Mesothelial cell of epicardium (in vitro differentiated cells): ENCODE measurements at regions not wholly inside any gene's neighbourhood (a gene's known extent, or its start where the extent isn't known, plus 50 kb on each side); places are given as distances from the start of the nearest gene placed in this dataset.

ENCODE experiments used
- DNase-seq, 2 experiments: peaks; one replicate each; pipeline ENCODE4 v3.0.0; 2021; ENCODE audit warnings: low spot score in 2 of 2; ENCODE audit not compliant: unreplicated experiment in 2 of 2
- H3K27ac Mint-ChIP-seq: 2 replicates; pipeline ENCODE4 v1.8.0; 2021; ENCODE audit warnings: mixed read lengths
- H3K27me3 Mint-ChIP-seq: 2 replicates; pipeline ENCODE4 v1.8.0; 2021; ENCODE audit warnings: low read depth, mixed read lengths
- H3K36me3 Mint-ChIP-seq: 2 replicates; pipeline ENCODE4 v1.8.0; 2021; ENCODE audit warnings: mixed read lengths
- H3K4me1 Mint-ChIP-seq: 2 replicates; pipeline ENCODE4 v1.8.0; 2021; ENCODE audit warnings: mixed read lengths
- H3K4me3 Mint-ChIP-seq: 2 replicates; pipeline ENCODE4 v1.8.0; 2021; ENCODE audit warnings: mild to moderate bottlenecking, moderate library complexity, mixed read lengths
- H3K9me3 Mint-ChIP-seq: 2 replicates; pipeline ENCODE4 v1.8.0; 2021; ENCODE audit warnings: mixed read lengths
- TF ChIP-seq, protein P1 (sequence below): fragments of 200-600 bp; sonication (generic); IDR thresholded peaks from one replicate; pipeline ENCODE4 v1.5.0; 2021; ENCODE audit warnings: antibody characterized with exemption; ENCODE audit not compliant: unreplicated experiment

DNA sequence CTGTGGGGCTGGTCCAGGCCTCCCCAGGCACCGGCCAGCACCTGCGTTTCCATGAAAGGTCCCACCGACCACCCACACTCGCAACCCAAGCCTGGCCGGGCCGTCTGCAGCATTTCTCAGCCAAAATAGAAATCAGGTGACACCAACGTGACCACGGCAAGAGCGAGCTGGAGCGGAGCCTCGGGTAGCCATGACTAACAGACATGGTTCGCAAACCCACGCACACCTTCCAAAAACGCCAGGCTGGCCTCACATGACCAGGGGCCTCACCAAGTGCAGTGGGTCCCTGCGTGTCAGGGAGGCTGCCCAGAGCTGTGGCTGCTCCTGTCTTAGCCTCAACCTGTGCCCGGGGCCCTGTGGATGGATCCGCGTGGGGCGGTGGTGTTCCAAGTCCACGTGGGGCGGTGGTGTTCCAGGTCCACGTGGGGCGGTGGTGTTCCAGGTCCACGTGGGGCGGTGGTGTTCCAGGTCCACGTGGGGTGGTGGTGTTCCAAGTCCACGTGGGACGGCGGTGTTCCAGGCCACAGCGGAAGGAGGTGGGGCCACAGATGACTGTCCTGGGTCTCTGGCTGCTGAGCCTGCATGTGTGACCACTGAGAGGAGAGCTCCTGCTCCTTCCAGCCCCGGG is 64.4 kb upstream of the ADGRA1 start:
- H3K4me3 Mint-ChIP-seq: no peak overlapping the region
- H3K27ac Mint-ChIP-seq: no peak overlapping the region
- no peaks in the 10 kb centered on the region for H3K9me3 Mint-ChIP-seq
- H3K27me3 Mint-ChIP-seq: peaks cover 42% of the 10 kb centered on the region
- no peaks in the 10 kb centered on the region for H3K4me1 Mint-ChIP-seq
- no peak for DNase-seq
- TF ChIP-seq, protein P1, sequence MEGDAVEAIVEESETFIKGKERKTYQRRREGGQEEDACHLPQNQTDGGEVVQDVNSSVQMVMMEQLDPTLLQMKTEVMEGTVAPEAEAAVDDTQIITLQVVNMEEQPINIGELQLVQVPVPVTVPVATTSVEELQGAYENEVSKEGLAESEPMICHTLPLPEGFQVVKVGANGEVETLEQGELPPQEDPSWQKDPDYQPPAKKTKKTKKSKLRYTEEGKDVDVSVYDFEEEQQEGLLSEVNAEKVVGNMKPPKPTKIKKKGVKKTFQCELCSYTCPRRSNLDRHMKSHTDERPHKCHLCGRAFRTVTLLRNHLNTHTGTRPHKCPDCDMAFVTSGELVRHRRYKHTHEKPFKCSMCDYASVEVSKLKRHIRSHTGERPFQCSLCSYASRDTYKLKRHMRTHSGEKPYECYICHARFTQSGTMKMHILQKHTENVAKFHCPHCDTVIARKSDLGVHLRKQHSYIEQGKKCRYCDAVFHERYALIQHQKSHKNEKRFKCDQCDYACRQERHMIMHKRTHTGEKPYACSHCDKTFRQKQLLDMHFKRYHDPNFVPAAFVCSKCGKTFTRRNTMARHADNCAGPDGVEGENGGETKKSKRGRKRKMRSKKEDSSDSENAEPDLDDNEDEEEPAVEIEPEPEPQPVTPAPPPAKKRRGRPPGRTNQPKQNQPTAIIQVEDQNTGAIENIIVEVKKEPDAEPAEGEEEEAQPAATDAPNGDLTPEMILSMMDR: no peak
- no peaks in the 10 kb centered on the region for H3K36me3 Mint-ChIP-seq

DNA sequence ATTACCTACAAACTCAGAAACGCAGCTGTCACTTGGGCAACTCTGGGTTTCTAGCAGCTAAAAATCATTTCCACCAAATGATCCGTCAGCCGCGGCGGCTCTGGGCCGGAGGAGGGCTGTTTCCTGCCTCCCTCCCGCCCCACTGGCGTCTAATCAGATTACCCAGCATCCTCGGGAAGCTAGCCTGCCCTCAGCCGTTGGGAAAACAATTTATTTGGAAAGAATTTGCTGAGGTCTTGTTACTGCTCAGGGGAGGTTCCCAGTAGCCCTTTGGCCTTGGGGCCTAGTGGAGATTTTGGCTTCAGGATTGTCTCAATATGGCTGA is 65.0 kb upstream of the ADGRA1 start:
- Mint-ChIP-seq H3K27ac (no peak overlapping the region), H3K9me3 (no peaks in the 10 kb centered on the region), H3K27me3 (peaks cover 40% of the 10 kb centered on the region), H3K4me3 (no peak overlapping the region), H3K36me3 (no peaks in the 10 kb centered on the region), H3K4me1 (no peaks in the 10 kb centered on the region)
- TF ChIP-seq, protein P1: no peak
- no peak for DNase-seq

DNA sequence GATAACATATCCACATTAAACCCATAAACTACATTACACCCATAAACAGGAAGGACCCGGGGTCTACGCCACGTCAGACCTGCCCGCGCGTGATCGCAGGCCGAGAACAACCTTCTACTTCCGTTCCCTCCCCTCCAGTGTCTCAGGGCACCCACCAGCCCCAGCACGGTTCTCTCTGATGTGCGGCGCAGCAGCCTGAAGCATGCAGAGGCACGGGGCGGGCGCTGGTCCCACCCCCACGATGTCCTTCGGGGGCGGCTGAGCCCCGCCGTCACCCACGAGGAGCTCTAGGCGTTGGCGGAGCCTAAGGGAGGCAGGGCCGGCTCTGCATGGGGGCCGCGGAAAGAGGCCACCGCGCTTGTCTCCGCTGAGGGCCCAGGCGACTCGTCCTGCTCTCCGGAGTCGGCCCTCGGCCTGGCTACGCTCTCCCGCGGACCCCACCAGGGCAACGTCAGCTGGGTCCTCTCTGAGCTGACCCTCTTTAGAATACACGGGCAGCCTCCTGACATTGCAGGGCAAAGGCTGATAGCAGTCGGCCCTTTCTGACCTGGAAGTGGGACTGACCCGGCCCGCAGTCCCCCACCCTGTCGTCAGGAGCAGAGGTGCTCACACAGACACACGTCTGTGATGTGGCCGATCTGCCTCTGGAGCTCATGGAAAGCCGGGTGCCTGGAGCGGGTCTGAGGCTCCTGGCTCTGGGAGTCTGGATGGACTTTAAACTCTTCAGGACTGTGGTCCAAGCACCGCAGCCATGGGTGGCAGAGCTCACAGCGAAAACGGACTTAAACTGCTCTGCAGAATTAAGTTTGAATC is 65.6 kb upstream of the ADGRA1 start:
- no peaks in the 10 kb centered on the region for H3K36me3 Mint-ChIP-seq
- no peak overlapping the region for H3K4me3 Mint-ChIP-seq
- H3K27me3 Mint-ChIP-seq: peaks cover 35% of the 10 kb centered on the region
- no peaks in the 10 kb centered on the region for H3K9me3 Mint-ChIP-seq
- no peak for DNase-seq
- TF ChIP-seq, protein P1: no peak
- no peak overlapping the region for H3K27ac Mint-ChIP-seq
- no peaks in the 10 kb centered on the region for H3K4me1 Mint-ChIP-seq

DNA sequence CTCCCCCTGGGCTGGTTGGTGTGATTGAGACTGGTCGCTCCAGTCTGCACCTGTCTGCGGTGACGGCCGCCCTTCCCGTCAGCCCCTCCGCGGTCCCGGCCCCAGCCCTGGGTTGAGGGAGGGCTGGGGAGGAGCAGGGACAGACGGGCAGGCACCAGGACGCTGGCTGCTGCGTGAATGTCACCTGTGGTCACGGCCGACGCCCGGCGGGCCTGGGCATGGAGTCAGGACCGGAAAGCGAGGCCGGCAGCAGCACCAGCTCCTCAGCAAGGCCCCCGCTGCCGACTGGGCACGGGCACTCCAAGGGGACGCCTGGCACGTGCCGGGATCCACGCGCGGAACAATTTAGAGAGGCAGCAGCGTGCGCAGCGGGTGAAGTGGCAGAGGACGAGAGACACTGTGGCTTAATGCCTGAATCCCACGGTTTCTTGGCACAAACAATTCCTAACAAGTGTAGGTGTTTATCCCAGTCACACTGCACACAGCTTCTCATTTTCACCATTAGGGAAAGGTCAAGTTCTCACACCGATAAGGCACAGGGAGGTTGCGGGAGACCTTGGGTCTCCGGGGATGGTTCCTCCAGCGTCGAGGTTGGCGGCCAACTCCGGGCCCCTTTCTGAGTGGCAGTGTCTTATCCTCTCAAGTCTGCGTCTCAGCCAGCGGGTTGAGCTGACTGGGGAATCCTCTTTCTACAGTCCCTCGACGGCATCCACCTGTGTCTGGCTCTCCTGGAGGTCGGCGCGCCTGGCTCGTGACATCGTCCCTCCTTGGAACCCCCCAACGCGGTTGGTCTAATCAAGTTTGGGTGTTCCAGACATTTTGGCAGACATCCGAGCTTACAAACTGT is 66.4 kb upstream of the ADGRA1 start:
- Mint-ChIP-seq H3K4me3 (no peak overlapping the region), H3K27me3 (peaks cover 30% of the 10 kb centered on the region), H3K27ac (no peak overlapping the region), H3K4me1 (no peaks in the 10 kb centered on the region), H3K36me3 (no peaks in the 10 kb centered on the region), H3K9me3 (no peaks in the 10 kb centered on the region)
- TF ChIP-seq, protein P1: no peak
- no peak for DNase-seq

DNA sequence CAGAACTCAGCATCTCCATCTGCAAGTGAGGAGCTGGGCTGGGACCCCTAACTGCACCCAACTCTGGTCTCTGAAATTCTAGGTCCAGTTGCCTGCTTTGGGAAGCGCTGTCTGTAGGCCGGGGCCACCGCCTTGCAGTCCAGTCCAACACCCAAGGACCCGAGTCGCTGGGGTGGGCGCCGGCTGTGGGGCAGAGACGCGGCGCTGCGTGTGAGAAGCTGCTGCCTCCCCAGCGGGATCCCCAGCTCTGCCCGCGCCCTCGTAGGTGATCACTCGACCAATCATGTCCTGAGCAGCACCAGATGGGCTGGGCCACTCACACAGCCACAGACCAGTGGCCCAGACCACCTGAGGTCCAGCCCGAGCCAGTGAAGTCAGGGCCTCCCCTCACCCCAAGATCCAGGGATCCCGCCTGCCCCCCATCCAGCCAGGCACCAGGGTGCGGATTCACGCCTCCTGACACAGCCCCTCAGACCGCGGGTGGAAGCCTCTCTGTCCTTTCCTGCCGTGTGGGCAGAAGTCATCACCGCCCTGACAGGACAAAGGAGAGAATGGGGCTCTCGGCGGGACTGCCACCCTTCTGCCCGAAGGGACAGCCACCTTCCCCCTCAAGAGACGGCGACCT is 67.4 kb upstream of the ADGRA1 start:
- no peak for DNase-seq
- Mint-ChIP-seq H3K9me3 (no peaks in the 10 kb centered on the region), H3K27me3 (peaks cover 19% of the 10 kb centered on the region), H3K4me1 (no peaks in the 10 kb centered on the region), H3K36me3 (no peaks in the 10 kb centered on the region), H3K4me3 (no peak overlapping the region), H3K27ac (no peak overlapping the region)
- TF ChIP-seq, protein P1: no peak
